HG03064 (cell line): ENCODE measurements at regions not wholly inside any gene's neighbourhood (a gene's known extent, or its start where the extent isn't known, plus 50 kb on each side); places are given as distances from the start of the nearest gene placed in this dataset.
"Not testable (repeated sequence)": the region's sequence is repeated elsewhere in the genome, so short reads cannot be mapped to it uniquely, and the experiment has no call there.

Experiments
- ATAC-seq: cut with Tn5 transposase; IDR thresholded peaks from one replicate; pipeline ENCODE4 v1.9.1; 2021; ENCODE audit warnings: low read depth; ENCODE audit not compliant: unreplicated experiment

GRCh38 chr6:145267076-145267867, 468.0 kb downstream of the EPM2A start:
- no peak for ATAC-seq

- ATAC-seq, result no peak
Observed at GRCh38 chr6:145270464-145270863, 464.9 kb downstream of the EPM2A start.

GRCh38 chr6:145271040-145271439, 464.3 kb downstream of the EPM2A start:
- no peak for ATAC-seq

DNA sequence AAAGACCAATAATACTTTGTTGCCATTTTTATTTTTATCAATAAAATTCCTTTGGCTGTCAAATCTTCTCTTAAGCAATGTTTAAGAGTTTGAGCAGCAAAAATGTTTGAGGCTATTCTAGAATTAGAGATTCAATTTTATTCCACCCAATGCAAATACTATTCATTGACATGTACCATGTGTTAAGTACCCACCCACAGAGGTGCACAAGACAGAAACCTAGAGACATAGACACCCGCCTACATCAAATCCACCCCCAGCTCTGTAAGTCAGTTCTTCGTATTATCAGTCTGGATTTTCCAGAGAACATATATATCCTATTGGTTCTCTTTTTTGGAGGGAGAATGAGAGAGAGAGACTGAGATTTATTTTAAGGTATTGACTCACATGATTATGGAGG, 463.7 kb downstream of the EPM2A start:
- ATAC-seq, result no peak

- ATAC-seq, result no peak
Observed at GRCh38 chr6:145272246-145272645, 463.1 kb downstream of the EPM2A start.

DNA sequence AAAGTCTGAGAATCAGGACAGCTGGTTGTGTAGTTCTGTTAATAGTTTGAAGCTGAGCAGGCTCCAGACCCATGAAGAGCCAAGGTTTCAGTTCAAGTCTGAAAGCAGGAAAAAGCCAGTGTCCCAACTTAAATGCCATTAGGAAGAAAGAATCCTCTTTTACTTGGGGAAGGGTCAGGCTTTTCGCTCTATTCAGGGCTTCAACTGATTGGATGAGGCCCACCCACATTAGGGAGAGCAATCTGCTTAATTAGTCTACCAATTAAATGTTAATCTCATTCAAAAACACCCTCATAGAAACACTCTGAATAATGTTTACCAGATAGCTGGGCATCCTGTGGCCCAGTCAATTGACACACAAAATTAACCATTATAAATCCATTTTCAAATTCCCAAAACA, 462.2 kb downstream of the EPM2A start:
- no peak for ATAC-seq

DNA sequence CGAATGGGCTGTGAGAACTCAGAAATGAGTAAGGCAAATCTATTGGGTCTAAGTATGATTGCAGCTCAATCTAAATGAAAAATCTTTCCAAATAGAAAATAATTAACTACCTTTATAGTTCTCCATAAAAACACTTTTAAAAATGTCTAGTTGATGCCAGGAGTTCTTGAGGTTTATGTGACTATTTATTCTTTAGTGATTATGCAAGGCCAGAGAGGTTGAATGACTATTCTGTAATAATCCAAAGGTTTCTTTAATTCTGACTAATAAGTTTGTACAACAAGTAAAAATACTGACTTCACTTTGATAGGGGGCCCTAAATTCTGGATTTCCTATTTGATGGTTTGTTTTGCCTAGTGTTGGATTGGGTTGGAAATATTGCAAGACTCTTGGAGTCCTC, 461.2 kb downstream of the EPM2A start:
- no peak for ATAC-seq

GRCh38 chr6:145275019-145275418, 460.3 kb downstream of the EPM2A start:
- ATAC-seq, result no peak

DNA sequence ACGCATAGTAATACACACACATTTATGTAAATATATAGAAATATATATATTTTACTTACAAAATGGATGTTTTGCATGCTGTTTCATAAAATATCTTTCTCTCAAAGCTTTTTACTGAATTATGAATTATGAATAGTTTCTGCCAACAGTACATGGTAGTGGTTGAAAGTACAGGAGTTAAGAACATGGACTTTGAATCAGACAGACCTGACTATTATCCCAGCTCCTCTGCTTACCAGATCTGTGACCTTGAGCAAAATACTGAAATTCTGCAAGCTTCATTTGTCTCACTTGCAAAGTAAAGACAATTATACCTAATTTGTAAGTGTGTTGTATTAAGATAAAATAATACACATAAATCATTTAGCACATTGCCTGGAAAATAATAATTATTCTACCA, 459.5 kb downstream of the EPM2A start:
- no peak for ATAC-seq

GRCh38 chr6:145276756-145277155, 458.6 kb downstream of the EPM2A start:
- no peak for ATAC-seq

GRCh38 chr6:145277358-145278086, 457.8 kb downstream of the EPM2A start:
- no peak for ATAC-seq

DNA sequence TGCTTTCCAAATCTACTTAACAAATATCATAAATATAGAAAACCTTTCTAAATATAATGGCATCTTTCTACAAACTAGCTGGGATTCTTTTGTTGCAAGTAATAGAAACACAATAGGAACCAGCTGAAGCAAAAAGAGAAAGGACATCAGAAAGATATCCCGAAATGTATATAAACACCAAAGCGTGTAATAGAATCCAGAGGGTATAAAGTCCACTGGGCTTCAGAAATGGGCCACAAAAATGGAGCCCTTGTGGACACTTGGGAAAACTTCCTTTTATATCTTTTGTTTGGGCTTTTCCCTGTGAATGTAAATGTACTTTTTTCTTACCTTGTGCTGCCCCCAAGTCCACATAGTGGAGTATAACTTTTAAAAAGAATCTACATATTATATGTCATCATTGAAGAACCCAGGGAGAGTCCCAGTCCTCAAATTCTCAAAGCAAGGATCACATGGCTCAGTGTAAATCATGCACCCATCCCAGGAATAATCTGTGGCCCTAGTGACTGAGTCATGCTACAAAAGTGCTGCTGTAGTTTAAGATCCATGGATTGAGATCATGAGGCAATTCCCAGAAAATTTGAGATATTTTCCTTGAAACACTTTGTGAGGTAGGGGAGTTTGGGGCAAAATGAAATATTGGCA, 457.0 kb downstream of the EPM2A start:
- ATAC-seq, result no peak

DNA sequence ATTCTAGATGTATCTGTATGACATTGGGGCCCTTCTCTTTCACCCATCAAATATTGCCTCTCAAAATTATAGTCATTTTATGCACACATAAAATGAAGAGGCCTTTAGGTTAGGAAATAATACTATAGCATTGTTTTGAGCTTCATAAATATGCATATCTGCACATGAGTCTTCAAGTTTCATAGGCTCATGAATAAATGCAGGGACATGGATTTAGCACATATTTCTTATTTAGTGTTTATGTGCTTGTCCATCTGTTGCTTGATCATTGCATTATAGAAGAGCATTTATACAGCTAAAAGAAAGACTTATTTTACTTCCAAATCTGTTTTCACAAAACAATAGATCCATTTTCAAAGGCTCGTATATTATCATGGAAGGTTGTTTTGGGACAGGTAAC, 455.8 kb downstream of the EPM2A start:
- ATAC-seq, result no peak

- ATAC-seq, result no peak
Observed at GRCh38 chr6:145279993-145280392, 455.3 kb downstream of the EPM2A start.

DNA sequence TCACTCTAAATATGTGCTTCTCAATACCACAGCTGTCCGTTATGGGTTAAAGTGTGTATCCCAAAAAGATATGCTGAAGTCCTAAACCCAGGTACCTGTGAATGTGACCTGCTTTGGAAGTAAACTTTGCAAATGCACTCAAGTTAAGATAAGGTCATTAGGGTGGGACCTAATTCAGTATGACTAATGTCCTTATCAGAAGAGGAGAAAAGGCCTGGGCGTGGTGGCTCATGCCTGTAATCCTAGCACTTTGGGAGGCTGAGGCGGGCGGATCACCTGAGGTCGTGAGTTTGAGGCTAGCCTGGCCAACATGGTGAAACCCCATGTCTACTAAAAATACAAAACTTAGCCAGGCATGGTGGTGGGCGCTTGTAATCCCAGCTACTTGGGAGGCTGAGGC, 452.1 kb downstream of the EPM2A start:
- not testable (repeated sequence) for ATAC-seq

- ATAC-seq, result no peak
Observed at GRCh38 chr6:145283856-145284255, 451.5 kb downstream of the EPM2A start.

GRCh38 chr6:145286916-145287315, 448.4 kb downstream of the EPM2A start:
- no peak for ATAC-seq

DNA sequence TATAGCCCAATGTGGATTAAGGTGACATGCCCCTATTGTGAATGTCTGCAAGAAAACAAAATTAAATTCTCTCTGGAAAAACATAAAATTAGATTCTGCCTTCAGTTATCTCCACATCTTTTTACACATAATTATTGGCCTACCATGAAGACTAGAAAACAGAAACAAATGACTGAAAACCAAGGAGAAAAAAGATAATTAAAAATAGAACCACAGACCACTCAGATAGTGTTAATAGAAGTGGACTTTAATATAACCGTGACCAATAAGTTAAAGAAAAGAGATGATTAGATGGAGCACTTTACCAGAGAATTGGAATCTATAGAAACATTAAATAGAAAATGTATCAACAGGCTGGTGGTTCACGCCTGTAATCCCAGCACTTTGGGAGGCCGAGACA, 445.7 kb downstream of the EPM2A start:
- no peak for ATAC-seq

- ATAC-seq, result no peak
Observed at GRCh38 chr6:145290122-145290521, 445.2 kb downstream of the EPM2A start.

DNA sequence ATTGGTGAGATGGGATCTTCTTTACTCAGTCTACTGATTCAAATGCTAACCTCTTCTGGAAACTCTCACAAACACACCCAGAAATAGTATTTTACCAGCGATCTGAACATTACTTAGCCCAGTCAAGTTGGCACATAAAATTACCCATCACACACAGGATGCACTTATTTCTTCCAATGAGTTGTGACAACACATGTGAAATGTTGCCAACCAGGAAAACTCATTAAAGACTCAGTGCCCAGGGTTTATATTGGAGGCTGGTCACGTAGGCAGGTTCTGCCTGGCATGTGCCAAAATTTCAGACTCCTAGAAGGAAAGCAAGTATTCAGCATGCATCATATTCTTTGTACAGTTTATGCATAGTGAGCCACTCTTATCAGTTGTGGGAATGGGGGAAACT, 443.3 kb downstream of the EPM2A start:
- ATAC-seq, result no peak

DNA sequence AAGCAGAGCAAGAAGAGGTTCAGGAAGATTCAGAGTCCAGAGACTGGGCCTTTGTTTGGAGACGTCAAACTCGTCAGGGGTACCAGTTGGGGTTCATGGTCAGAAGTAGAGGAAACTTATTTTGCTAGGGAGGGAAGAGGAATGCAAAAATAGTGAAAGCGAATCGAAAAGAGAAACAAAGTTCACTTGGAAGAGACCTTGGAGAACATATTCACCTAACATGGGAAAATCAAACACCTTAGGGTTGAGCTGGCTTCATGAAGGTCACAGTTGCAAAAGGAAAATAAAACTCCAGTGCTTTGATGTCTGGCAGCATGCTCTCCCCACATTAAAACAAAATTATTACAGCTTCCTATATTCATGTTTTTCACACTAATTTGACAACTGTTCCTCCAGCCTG, 440.4 kb downstream of the EPM2A start:
- ATAC-seq, result no peak

- ATAC-seq, result no peak
Observed at GRCh38 chr6:145295746-145296145, 439.6 kb downstream of the EPM2A start.
